HEK293 (cell line): ENCODE measurements at regions not wholly inside any gene's neighbourhood (a gene's known extent, or its start where the extent isn't known, plus 50 kb on each side); places are given as distances from the start of the nearest gene placed in this dataset.
A peak's percentile ranks its signal among the peaks of the same experiment; 100 is the strongest.

ENCODE experiments used
- CTCF ChIA-PET: fragments of 350-600 bp; formaldehyde crosslinking; extraction: SDS; loops from one replicate; lab custom pipeline; 2021; ENCODE audit warnings: antibody characterized with exemption; lab: Yijun Ruan, JAX
- POLR2A ChIA-PET: fragments of 300-600 bp; formaldehyde crosslinking; extraction: SDS; loops from one replicate; lab custom pipeline; 2020; ENCODE audit warnings: antibody characterized with exemption, inconsistent platforms; lab: Yijun Ruan, JAX
- H3K27ac ChIP-seq: fragments of 200-500 bp; sonication (Bioruptor generic); 2 replicates; pipeline ENCODE4 v1.5.1; 2014; ENCODE audit warnings: low read depth, low read length, control low read depth, inconsistent platforms; ENCODE audit errors: extremely low read depth
- H3K36me3 ChIP-seq, 2 experiments: fragments of 200-500 bp in 1 of 2; sonication (Bioruptor generic) in 1 of 2; 1 replicate in 1 of 2; 2 replicates in 1 of 2; pipeline ENCODE4 v1.5.1; 2014 to 2017; ENCODE audit warnings: inconsistent platforms in 2 of 2, low read length in 2 of 2; ENCODE audit not compliant: control insufficient read depth in 2 of 2, insufficient read depth in 1 of 2
- H3K4me1 ChIP-seq: fragments of 200-500 bp; sonication (Bioruptor generic); 2 replicates; pipeline ENCODE4 v1.5.1; 2014; ENCODE audit warnings: mild to moderate bottlenecking, low read length, inconsistent platforms; ENCODE audit not compliant: control insufficient read depth, insufficient read depth
- H3K4me3 ChIP-seq: 2 replicates; pipeline ENCODE4 v1.5.1; 2011; ENCODE audit warnings: low read depth, mild to moderate bottlenecking, control low read depth, low read length, moderate library complexity
- H3K9me3 ChIP-seq: fragments of 200-500 bp; sonication (Bioruptor generic); 2 replicates; pipeline ENCODE4 v1.5.1; 2014; ENCODE audit warnings: low read depth, low read length, inconsistent platforms; ENCODE audit not compliant: control insufficient read depth, insufficient read depth
- HOXA7 ChIP-seq: sonication (generic); formaldehyde crosslinking; IDR thresholded peaks from 2 replicates; pipeline ENCODE4 v1.8.1; 2022; ENCODE audit warnings: missing genetic modification reagents, borderline replicate concordance
- OVOL3 ChIP-seq: fragments of 450-650 bp; formaldehyde crosslinking; IDR thresholded peaks from 2 replicates; pipeline ENCODE4 v1.5.1; 2016; ENCODE audit warnings: missing biosample characterization, missing genetic modification characterization
- PRDM10 ChIP-seq: fragments of 450-650 bp; formaldehyde crosslinking; IDR thresholded peaks from 2 replicates; pipeline ENCODE4 v1.5.1; 2016; ENCODE audit warnings: missing biosample characterization, missing genetic modification characterization
- RBAK ChIP-seq: fragments of 450-650 bp; formaldehyde crosslinking; IDR thresholded peaks from 2 replicates; pipeline ENCODE4 v1.5.1; 2016; ENCODE audit warnings: missing biosample characterization, missing genetic modification characterization
- REPIN1 ChIP-seq: fragments of 450-650 bp; formaldehyde crosslinking; IDR thresholded peaks from 2 replicates; pipeline ENCODE4 v1.5.1; 2017; ENCODE audit warnings: missing biosample characterization, missing genetic modification characterization, low read depth
- TSHZ1 ChIP-seq: fragments of 450-650 bp; formaldehyde crosslinking; IDR thresholded peaks from 2 replicates; pipeline ENCODE4 v1.5.1; 2016; ENCODE audit warnings: missing biosample characterization, missing genetic modification characterization, borderline replicate concordance
- YY2 ChIP-seq: fragments of 450-650 bp; formaldehyde crosslinking; IDR thresholded peaks from 2 replicates; pipeline ENCODE4 v1.5.1; 2016; ENCODE audit warnings: missing biosample characterization, missing genetic modification characterization
- ZFHX2 ChIP-seq: fragments of 450-650 bp; formaldehyde crosslinking; conservative IDR thresholded peaks from 2 replicates; pipeline ENCODE4 v1.5.1; 2016; ENCODE audit warnings: missing biosample characterization, missing genetic modification characterization
- ZFP69B ChIP-seq: fragments of 450-650 bp; formaldehyde crosslinking; IDR thresholded peaks from 2 replicates; pipeline ENCODE4 v1.5.1; 2016; ENCODE audit warnings: missing biosample characterization, missing genetic modification characterization
- ZIC2 ChIP-seq: fragments of 450-650 bp; formaldehyde crosslinking; IDR thresholded peaks from 2 replicates; pipeline ENCODE4 v1.5.1; 2016; ENCODE audit warnings: missing biosample characterization, missing genetic modification characterization
- ZNF133 ChIP-seq: fragments of 450-650 bp; formaldehyde crosslinking; IDR thresholded peaks from 2 replicates; pipeline ENCODE4 v1.5.1; 2016; ENCODE audit warnings: missing biosample characterization, missing genetic modification characterization
- ZNF280D ChIP-seq: fragments of 450-650 bp; formaldehyde crosslinking; IDR thresholded peaks from 2 replicates; pipeline ENCODE4 v1.5.1; 2016; ENCODE audit warnings: missing biosample characterization, missing genetic modification characterization
- ZNF488 ChIP-seq: fragments of 450-650 bp; formaldehyde crosslinking; IDR thresholded peaks from 2 replicates; pipeline ENCODE4 v1.5.1; 2016; ENCODE audit warnings: missing biosample characterization, missing genetic modification characterization
- ZNF518A ChIP-seq: fragments of 450-650 bp; formaldehyde crosslinking; conservative IDR thresholded peaks from 2 replicates; pipeline ENCODE4 v1.5.1; 2016; ENCODE audit warnings: low read depth, missing biosample characterization, missing genetic modification characterization
- ZNF645 ChIP-seq: fragments of 450-650 bp; formaldehyde crosslinking; IDR thresholded peaks from 2 replicates; pipeline ENCODE4; 2016; ENCODE audit warnings: missing biosample characterization, missing genetic modification characterization
- ZNF707 ChIP-seq: fragments of 450-650 bp; formaldehyde crosslinking; IDR thresholded peaks from 2 replicates; pipeline ENCODE4 v1.5.1; 2016; ENCODE audit warnings: missing biosample characterization, missing genetic modification characterization
- ZXDB ChIP-seq: fragments of 450-650 bp; formaldehyde crosslinking; IDR thresholded peaks from 2 replicates; pipeline ENCODE4 v1.5.1; 2016; ENCODE audit warnings: missing biosample characterization, missing genetic modification characterization

- TF ChIP-seq YY2 (tag by site-specific recombination), result no peak
- TF ChIP-seq ZIC2, result peak; percentile 52
- H3K4me3 ChIP-seq, result no peak overlapping the region
- H3K9me3 ChIP-seq, result no peaks in the 10 kb centered on the region
- no peaks in the 10 kb centered on the region for H3K36me3 ChIP-seq
- no peak overlapping the region for H3K27ac ChIP-seq
- ChIA-PET CTCF (interaction anchor here (1.4 kb wide), 1 partner anchor 163 kb away, joined by 3 read pairs; no protein-coding TSS in a partner anchor), POLR2A (no interaction called here)
- H3K4me1 ChIP-seq, result no peaks in the 10 kb centered on the region
Measured at GRCh38 chr11:112751329-112751728, 209.9 kb upstream of the NCAM1 start.

- no peaks in the 10 kb centered on the region for H3K36me3 ChIP-seq
- ChIA-PET POLR2A (no interaction called here), CTCF (no interaction called here)
- H3K4me3 ChIP-seq, result no peak overlapping the region
- H3K4me1 ChIP-seq, result no peaks in the 10 kb centered on the region
- H3K27ac ChIP-seq, result no peak overlapping the region
- no peaks in the 10 kb centered on the region for H3K9me3 ChIP-seq
- TF ChIP-seq PRDM10 (no peak), RBAK (tag by site-specific recombination) (no peak), ZNF280D (tag by site-specific recombination) (no peak), ZNF518A (no peak), ZNF707 (tag by site-specific recombination) (no peak), ZNF645 (tag by site-specific recombination) (no peak), ZFHX2 (tag by site-specific recombination) (no peak), OVOL3 (tag by site-specific recombination) (no peak), ZNF133 (tag by site-specific recombination) (no peak), ZFP69B (no peak), TSHZ1 (tag by site-specific recombination) (no peak), HOXA7 (CRISPR knock-in tag) (no peak), ZNF488 (no peak), ZXDB (tag by site-specific recombination) (no peak), REPIN1 (tag by site-specific recombination) (no peak)
Measured at GRCh38 chr11:112751772-112752171, 209.4 kb upstream of the NCAM1 start.
